ENCODE measurements at regions not wholly inside any gene's neighbourhood (a gene's known extent, or its start where the extent isn't known, plus 50 kb on each side); places are given as distances from the start of the nearest gene placed in this dataset.

DNA sequence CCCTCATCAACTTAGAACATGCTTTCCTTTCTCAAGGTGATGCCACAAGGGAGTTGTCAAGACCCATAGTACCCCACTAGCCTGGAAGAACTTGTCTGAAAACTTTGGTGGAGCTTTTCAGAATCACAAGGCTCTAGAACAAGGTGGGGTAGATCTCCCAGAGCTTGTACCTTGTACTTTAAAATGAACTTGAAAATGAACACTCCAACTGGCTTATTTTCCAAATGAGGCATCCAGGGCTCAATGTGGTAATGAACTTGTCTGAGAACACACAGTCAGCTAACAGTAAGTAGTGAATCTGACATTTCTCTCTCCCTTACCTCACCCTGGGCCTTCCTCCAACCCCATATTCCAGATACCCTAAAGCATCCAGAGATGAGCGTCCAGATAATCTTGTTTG is 81.8 kb upstream of the THBS1 start:
- no peak for FAIRE-seq
- TF ChIP-seq MAX (IDR thresholded peaks at IDR 0.05) (no peak), CBX5 (IDR thresholded peaks at IDR 0.05; ENCODE audit: low read depth, low read length) (no peak), NANOG (IDR thresholded peaks at IDR 0.05; ENCODE audit: insufficient read depth, low read depth, low read length, poor library complexity, severe bottlenecking) (no peak), CEBPB (IDR thresholded peaks at IDR 0.05; ENCODE audit: low read depth, low read length) (no peak), SP4 (IDR thresholded peaks at IDR 0.05; ENCODE audit: low read length) (no peak), SRF (IDR thresholded peaks at IDR 0.05; ENCODE audit: low read depth, low read length) (no peak), RXRA (IDR thresholded peaks at IDR 0.05; ENCODE audit: insufficient read depth, low read depth, low read length) (no peak), SAP30 (IDR thresholded peaks at IDR 0.05; ENCODE audit: insufficient read depth, insufficient replicate concordance, low read length) (no peak), PHF8 (conservative IDR thresholded peaks at IDR 0.05; ENCODE audit: low read depth, low read length) (no peak), TAF7 (optimal IDR thresholded peaks at IDR 0.05; ENCODE audit: borderline replicate concordance, low read depth, low read length) (no peak), ZNF274 (IDR thresholded peaks at IDR 0.05; ENCODE audit: borderline replicate concordance, extremely low read depth, low read length) (no peak), NRF1 (IDR thresholded peaks at IDR 0.05; ENCODE audit: low read depth, low read length) (no peak)
- TF ChIP-seq, protein P1, sequence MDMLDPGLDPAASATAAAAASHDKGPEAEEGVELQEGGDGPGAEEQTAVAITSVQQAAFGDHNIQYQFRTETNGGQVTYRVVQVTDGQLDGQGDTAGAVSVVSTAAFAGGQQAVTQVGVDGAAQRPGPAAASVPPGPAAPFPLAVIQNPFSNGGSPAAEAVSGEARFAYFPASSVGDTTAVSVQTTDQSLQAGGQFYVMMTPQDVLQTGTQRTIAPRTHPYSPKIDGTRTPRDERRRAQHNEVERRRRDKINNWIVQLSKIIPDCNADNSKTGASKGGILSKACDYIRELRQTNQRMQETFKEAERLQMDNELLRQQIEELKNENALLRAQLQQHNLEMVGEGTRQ (IDR thresholded peaks at IDR 0.05; ENCODE audit: low read length): no peak

More for the DNA sequence above, 81.8 kb upstream of the THBS1 start:
- Histone ChIP-seq H3K4ac (replicated peaks; ENCODE audit: insufficient read length, low read depth, low read length) (no peak overlapping the region), H3K23me2 (ENCODE audit: low read depth, low read length) (no peaks in the 10 kb centered on the region), H2BK120ac (replicated peaks; ENCODE audit: low read depth, low read length) (no peak overlapping the region), H4K20me1 (replicated peaks in 1 of 2; ENCODE audit: control insufficient read depth in 1 of 2, insufficient read depth in 2 of 2, low read length in 2 of 2) (no peaks in the 10 kb centered on the region), H2BK15ac (ENCODE audit: low read length) (no peak overlapping the region), H4K5ac (ENCODE audit: insufficient read length, low read depth, low read length) (no peak overlapping the region), H3K14ac (ENCODE audit: insufficient read length) (no peak overlapping the region), H2BK20ac (ENCODE audit: low read length) (no peak overlapping the region), H3K27ac (ENCODE audit: low read depth, low read length) (no peak overlapping the region), H3K4me2 (ENCODE audit: insufficient read depth in 1 of 2, low read depth in 2 of 2, low read length in 2 of 2) (no peak overlapping the region), H2AK5ac (ENCODE audit: low read depth, low read length) (no peak overlapping the region), H3K79me1 (ENCODE audit: low read depth, low read length) (no peaks in the 10 kb centered on the region), H4K8ac (ENCODE audit: extremely low read depth, insufficient read depth, low read length) (no peak overlapping the region), H4K91ac (replicated peaks; ENCODE audit: insufficient read length, low read length) (no peak overlapping the region), H3K9me3 (ENCODE audit: insufficient read depth in 2 of 2, low read depth in 1 of 2, low read length in 1 of 2) (no peaks in the 10 kb centered on the region), H3K9ac (replicated peaks in 1 of 4; ENCODE audit: extremely low read depth in 1 of 4, low read depth in 3 of 4, low read length in 3 of 4) (no peak overlapping the region), H3K36me3 (ENCODE audit: control insufficient read depth in 2 of 4, insufficient read depth in 4 of 4, low read length in 3 of 4) (no peaks in the 10 kb centered on the region), H2BK12ac (ENCODE audit: low read depth, low read length) (no peak overlapping the region), H3K4me1 (replicated peaks in 1 of 4; ENCODE audit: control insufficient read depth in 3 of 4, insufficient read depth in 4 of 4, low read length in 3 of 4) (no peaks in the 10 kb centered on the region), H3K4me3 (ENCODE audit: extremely low read depth in 1 of 4, insufficient read depth in 2 of 4, low read depth in 3 of 4, low read length in 4 of 4) (no peak overlapping the region), H3K56ac (replicated peaks; ENCODE audit: insufficient read length, low read depth, low read length) (no peak overlapping the region), H3K79me2 (ENCODE audit: control insufficient read depth in 1 of 2, insufficient read depth in 2 of 2, low read length in 2 of 2) (no peaks in the 10 kb centered on the region), H2BK5ac (ENCODE audit: low read depth, low read length) (no peak overlapping the region), H3K18ac (ENCODE audit: extremely low read depth, low read length) (no peak overlapping the region), H2AFZ (ENCODE audit: low read length) (no peak overlapping the region), H3K27me3 (replicated peaks in 1 of 4; ENCODE audit: control insufficient read depth in 3 of 4, extremely low read depth in 1 of 4, insufficient read depth in 3 of 4, low read length in 3 of 4) (no peaks in the 10 kb centered on the region), H3K23ac (ENCODE audit: insufficient read length) (no peak overlapping the region)
- CTCF ChIA-PET (ENCODE audit: partially characterized antibody): interaction anchor here (1.0 kb wide), 2 partner anchors 51 to 80 kb away, joined by 3 read pairs; no protein-coding TSS in a partner anchor
- DNase-seq (ENCODE audit: low read depth in 1 of 2, low spot score in 2 of 2): no peak
- WGBS, 2 experiments (ENCODE audit: extremely low coverage in 1 of 2, insufficient coverage in 1 of 2, insufficient read length in 1 of 2, insufficient replicate concordance in 2 of 2, low coverage in 1 of 2, low lambda C conversion rate in 2 of 2, missing lambda C conversion rate in 1 of 2): 83% methylated on average over 1 of the region's 1 CpG; no CpG with 5 or more reads in 1 of the 2 experiments
- POLR2A ChIA-PET (ENCODE audit: partially characterized antibody): interaction anchor here (5.2 kb wide), 1 partner anchor 82 kb away, joined by 17 read pairs; the partner anchor contains the start of gene THBS1
